Upper lobe of left lung (tissue), 4 donors: ENCODE measurements at regions not wholly inside any gene's neighbourhood (a gene's known extent, or its start where the extent isn't known, plus 50 kb on each side); places are given as distances from the start of the nearest gene placed in this dataset.

Source experiments
- POLR2AphosphoS5 ChIP-seq, 2 donors: sonication (generic); formaldehyde crosslinking; IDR thresholded peaks; one replicate each; pipeline ENCODE4 v1.5.1; 2017; ENCODE audit warnings: antibody characterized with exemption in 2 of 2
- TF ChIP-seq, protein P1 (sequence below), 6 experiments: fragments of 450-650 bp in 4 of 6; fragments of 200-600 bp in 2 of 6; sonication (generic) in 2 of 6; IDR thresholded peaks; one replicate each; pipeline ENCODE4 v1.5.1; 2016 to 2019; ENCODE audit warnings: antibody characterized with exemption in 6 of 6

DNA sequence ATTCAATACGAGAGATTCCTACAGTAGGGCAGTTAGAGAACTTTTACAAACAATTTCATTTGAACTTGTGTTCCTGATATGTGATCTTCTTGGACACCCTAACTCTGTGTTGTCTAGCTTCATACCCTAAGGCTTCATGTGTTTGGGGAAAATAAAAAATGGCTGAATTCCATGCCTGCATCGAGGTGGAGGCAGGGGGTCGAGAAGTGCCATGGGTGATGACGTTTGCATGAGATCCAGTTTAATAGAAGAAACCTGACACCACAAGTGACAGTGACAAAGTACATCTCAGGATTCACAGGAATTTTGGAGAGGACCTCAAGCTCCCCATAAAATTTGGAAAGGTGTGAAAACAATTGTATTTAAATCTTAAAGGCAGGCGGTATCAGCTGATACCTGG is 169.2 kb upstream of the NABP1 start:
- TF ChIP-seq, protein P1, sequence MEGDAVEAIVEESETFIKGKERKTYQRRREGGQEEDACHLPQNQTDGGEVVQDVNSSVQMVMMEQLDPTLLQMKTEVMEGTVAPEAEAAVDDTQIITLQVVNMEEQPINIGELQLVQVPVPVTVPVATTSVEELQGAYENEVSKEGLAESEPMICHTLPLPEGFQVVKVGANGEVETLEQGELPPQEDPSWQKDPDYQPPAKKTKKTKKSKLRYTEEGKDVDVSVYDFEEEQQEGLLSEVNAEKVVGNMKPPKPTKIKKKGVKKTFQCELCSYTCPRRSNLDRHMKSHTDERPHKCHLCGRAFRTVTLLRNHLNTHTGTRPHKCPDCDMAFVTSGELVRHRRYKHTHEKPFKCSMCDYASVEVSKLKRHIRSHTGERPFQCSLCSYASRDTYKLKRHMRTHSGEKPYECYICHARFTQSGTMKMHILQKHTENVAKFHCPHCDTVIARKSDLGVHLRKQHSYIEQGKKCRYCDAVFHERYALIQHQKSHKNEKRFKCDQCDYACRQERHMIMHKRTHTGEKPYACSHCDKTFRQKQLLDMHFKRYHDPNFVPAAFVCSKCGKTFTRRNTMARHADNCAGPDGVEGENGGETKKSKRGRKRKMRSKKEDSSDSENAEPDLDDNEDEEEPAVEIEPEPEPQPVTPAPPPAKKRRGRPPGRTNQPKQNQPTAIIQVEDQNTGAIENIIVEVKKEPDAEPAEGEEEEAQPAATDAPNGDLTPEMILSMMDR (IDR thresholded peaks at IDR 0.05) = no peak
- TF ChIP-seq POLR2AphosphoS5 (IDR thresholded peaks at IDR 0.05) = no peak
